GM19324 (cell line): ENCODE measurements at regions not wholly inside any gene's neighbourhood (a gene's known extent, or its start where the extent isn't known, plus 50 kb on each side); places are given as distances from the start of the nearest gene placed in this dataset.

Experiments
- ATAC-seq: cut with Tn5 transposase; IDR thresholded peaks from one replicate; pipeline ENCODE4 v1.9.1; 2021; ENCODE audit warnings: mild to moderate bottlenecking, moderate library complexity; ENCODE audit not compliant: unreplicated experiment, low FRiP score

- no peak for ATAC-seq
Measured at GRCh38 chr4:35643661-35644060, 600.7 kb downstream of the ARAP2 start.

- no peak for ATAC-seq
Measured at GRCh38 chr4:35644591-35644990, 599.7 kb downstream of the ARAP2 start.

GRCh38 chr4:35649011-35649410 is 595.3 kb downstream of the ARAP2 start:
- ATAC-seq = no peak

GRCh38 chr4:35649778-35650177 is 594.5 kb downstream of the ARAP2 start:
- ATAC-seq = no peak

- no peak for ATAC-seq
Measured at GRCh38 chr4:35652197-35652596, 592.1 kb downstream of the ARAP2 start.

- ATAC-seq = no peak
Measured at GRCh38 chr4:35653451-35653850, 590.9 kb downstream of the ARAP2 start.

- no peak for ATAC-seq
Measured at GRCh38 chr4:35673137-35673536, 571.2 kb downstream of the ARAP2 start.

- no peak for ATAC-seq
Measured at GRCh38 chr4:35684755-35685154, 559.6 kb downstream of the ARAP2 start.

- ATAC-seq = no peak
Measured at GRCh38 chr4:35689870-35690269, 554.4 kb downstream of the ARAP2 start.

GRCh38 chr4:35690271-35690670 is 554.0 kb downstream of the ARAP2 start:
- ATAC-seq = no peak

GRCh38 chr4:35695003-35695402 is 549.3 kb downstream of the ARAP2 start:
- no peak for ATAC-seq

GRCh38 chr4:35695421-35695820 is 548.9 kb downstream of the ARAP2 start:
- ATAC-seq = no peak

- ATAC-seq = no peak
Measured at GRCh38 chr4:35697210-35697736, 547.0 kb downstream of the ARAP2 start.

- no peak for ATAC-seq
Measured at GRCh38 chr4:35700663-35701062, 543.7 kb downstream of the ARAP2 start.

- ATAC-seq = no peak
Measured at GRCh38 chr4:35709080-35709479, 535.2 kb downstream of the ARAP2 start.

GRCh38 chr4:35710343-35710742 is 534.0 kb downstream of the ARAP2 start:
- ATAC-seq = no peak

- ATAC-seq = no peak
Measured at GRCh38 chr4:35711127-35711526, 533.2 kb downstream of the ARAP2 start.

- no peak for ATAC-seq
Measured at GRCh38 chr4:35723973-35724372, 520.3 kb downstream of the ARAP2 start.

- no peak for ATAC-seq
Measured at GRCh38 chr4:35725131-35725530, 519.2 kb downstream of the ARAP2 start.

GRCh38 chr4:35730414-35730813 is 513.9 kb downstream of the ARAP2 start:
- no peak for ATAC-seq

GRCh38 chr4:35734381-35735098 is 509.8 kb downstream of the ARAP2 start:
- no peak for ATAC-seq

GRCh38 chr4:35739308-35739707 is 505.0 kb downstream of the ARAP2 start:
- no peak for ATAC-seq
